ENCODE measurements at regions not wholly inside any gene's neighbourhood (a gene's known extent, or its start where the extent isn't known, plus 50 kb on each side); places are given as distances from the start of the nearest gene placed in this dataset.
"Not testable (repeated sequence)": the region's sequence is repeated elsewhere in the genome, so short reads cannot be mapped to it uniquely, and the experiment has no call there.

DNA sequence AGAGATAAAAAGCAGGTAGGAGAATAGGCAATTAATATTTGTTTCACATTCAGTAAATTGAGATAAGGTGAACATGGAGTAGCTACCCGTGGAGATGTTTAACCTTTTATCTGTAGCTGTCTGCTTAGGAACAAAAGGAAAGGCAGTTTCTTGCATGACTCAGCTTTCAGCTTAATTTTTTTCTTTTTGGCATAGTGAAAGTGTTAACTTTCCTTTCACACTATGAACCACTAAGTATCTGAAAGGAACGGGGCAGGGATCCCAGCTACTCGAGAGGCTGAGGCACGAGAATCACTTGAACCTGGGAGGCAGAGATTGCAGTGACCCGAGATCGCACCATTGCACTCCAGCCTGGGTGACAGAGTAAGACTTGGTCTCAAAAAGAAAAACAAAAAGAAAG, 176.0 kb downstream of the LACC1 start:
- DNase-seq (ENCODE audit: low spot score), result not testable (repeated sequence)

- no peak for DNase-seq (ENCODE audit: low spot score)
Measured at GRCh38 chr13:44058067-44058466, 178.4 kb downstream of the LACC1 start.

- DNase-seq (ENCODE audit: low spot score), result no peak
Measured at GRCh38 chr13:44058624-44059215, 179.0 kb downstream of the LACC1 start.

- DNase-seq (ENCODE audit: low spot score), result no peak
Measured at GRCh38 chr13:44061876-44062275, 182.2 kb downstream of the LACC1 start.

DNA sequence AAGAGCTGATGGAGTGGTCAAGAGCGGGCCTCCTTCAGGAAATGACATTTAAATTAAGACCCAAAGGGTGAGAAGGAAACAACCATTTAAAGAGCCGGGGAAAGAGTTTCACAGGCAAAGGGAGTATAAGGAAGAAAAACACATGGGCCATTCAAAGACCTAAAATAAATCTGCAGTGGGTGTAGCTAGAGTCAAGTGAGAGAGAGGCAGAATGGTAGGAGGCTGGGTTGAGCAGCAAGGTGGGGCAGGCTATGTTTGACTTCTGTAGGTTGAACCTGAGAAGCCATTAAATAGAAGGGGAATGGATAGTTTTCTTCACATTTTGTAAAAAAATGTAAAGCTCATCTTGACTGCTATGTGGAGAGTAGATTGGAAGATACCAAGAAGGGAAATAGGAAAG, 183.8 kb downstream of the LACC1 start:
- no peak for DNase-seq (ENCODE audit: low spot score)

- no peak for DNase-seq (ENCODE audit: low spot score)
Measured at GRCh38 chr13:44063881-44064280, 184.2 kb downstream of the LACC1 start.

- no peak for DNase-seq (ENCODE audit: low spot score)
Measured at GRCh38 chr13:44064357-44064756, 184.7 kb downstream of the LACC1 start.

GRCh38 chr13:44068169-44068568, 188.5 kb downstream of the LACC1 start:
- DNase-seq (ENCODE audit: low spot score), result peak; percentile 14

DNA sequence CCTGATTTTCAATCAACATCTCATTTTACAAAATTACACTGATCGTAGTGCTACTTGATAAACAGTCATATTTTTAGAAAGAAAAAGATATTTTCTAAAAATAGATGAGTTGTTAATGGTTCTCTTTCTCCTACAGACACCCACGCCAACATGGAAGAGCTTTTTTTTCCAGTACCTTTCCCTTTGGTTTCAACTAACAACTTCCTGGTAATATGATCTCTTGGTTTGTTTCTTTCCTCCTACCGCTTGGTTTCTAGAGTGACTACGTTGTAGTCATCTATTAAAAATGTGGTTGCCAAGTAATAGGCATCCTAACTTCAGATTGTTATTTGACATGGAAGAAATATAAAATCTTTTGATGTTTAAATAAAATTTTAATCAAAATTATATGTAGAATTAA, 189.0 kb downstream of the LACC1 start:
- DNase-seq (ENCODE audit: low spot score), result peak; percentile 37

DNA sequence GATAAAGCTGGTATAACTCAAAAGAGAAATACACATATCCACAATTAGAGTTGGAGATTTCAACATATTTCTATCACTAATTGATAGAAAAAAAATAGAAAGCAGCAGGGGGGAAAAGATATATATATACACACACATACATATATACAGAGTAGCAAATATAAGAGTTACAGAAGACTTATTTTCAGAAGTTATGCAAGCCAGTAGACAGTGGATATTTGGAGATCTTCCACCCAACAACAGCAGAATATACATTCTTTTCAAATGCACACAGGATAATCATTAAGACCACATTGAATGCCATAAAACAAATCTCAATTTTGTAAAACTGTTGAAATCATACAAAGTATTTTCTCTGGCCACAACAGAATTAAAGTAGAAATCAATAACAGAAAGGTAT, 192.8 kb downstream of the LACC1 start:
- DNase-seq (ENCODE audit: low spot score), result no peak

- no peak for DNase-seq (ENCODE audit: low spot score)
Measured at GRCh38 chr13:44074611-44075010, 194.9 kb downstream of the LACC1 start.

DNA sequence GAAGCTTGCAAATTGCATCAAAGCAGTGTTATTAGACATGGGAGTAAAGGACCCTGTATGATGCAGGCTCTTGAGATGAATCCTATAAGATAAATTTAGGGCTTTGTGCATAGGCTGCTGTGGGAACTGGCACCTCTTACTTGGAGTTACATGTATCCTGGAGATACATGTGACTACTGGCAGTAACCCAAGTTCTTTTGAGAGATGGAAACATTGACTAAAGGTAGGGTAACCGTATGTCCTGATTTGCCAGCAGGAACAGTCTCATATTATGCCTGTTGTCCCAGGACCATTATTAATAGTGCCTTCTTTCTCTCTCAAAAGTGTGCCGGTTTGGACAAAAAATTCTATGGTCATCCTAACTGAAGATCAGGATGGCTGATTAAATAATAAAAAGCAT, 195.4 kb downstream of the LACC1 start:
- DNase-seq (ENCODE audit: low spot score), result no peak

DNA sequence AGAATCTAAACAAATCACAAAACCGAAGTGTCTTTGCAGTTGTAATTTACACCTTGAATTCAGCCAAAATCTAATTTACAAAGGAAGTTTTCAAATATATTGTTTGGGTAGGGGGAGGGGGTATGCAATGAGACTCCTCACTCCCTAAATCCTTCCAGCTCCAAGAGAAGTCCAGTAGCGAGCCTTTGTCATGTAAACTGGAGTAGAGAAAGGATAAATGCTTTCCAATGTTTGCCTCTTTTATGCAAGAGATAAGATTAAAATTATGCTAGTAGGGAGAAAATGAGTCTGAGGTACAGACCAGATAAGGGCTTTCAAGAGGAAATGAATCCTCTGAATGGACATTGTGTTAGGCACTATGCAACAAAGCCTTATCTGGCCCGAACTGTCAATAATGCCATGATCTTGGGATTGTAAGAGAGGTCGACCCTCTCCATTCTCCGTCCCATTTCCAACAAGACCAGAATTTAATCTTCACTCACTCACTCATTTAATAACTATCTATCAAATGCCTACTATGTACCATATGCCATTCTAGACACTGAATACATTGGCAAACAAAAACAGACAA, 199.2 kb downstream of the LACC1 start:
- no peak for DNase-seq (ENCODE audit: low spot score)

- DNase-seq (ENCODE audit: low spot score), result no peak
Measured at GRCh38 chr13:44079413-44080205, 199.9 kb downstream of the LACC1 start.

- DNase-seq (ENCODE audit: low spot score), result no peak
Measured at GRCh38 chr13:44084146-44084545, 204.4 kb downstream of the LACC1 start.

DNA sequence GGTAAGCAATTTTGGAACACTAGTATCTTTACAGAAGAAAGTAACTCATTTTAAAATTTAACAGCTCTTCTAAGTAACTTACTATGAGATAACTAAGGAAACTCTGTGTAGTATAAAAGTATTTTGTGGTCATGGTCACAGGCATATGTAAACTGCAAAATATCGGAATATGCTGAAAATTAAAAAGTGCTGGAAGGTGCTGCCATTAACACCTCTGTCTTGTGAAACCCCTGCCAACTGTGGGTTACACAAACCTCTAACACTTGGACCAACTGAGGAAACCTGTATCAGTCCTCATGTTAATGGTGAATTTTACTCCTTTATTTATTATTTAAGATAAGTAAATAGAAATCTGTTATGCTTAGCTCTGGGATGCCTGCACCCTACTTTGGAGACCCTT, 206.7 kb downstream of the LACC1 start:
- DNase-seq (ENCODE audit: low spot score), result no peak

DNA sequence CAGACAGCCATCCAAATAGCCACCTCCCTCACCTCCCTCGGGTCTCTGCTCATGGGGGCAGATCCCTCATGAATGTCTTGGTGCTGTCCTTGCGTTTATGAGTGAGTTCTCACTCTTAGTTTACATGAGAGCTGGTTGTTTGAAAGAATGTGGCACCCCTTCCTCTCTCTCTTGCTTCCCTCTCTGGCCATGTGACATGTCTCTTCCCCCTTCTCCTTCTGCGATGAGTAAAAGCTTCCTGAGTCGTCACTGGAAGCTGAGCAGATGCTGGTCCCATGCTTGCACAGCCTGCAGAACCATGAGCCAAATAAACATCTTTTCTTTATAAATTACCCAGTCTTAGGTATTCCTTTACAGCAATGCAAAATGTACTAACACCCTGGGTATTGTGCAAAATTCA, 208.7 kb downstream of the LACC1 start:
- no peak for DNase-seq (ENCODE audit: low spot score)

GRCh38 chr13:44088991-44089413, 209.3 kb downstream of the LACC1 start:
- DNase-seq (ENCODE audit: low spot score), result no peak

- DNase-seq (ENCODE audit: low spot score), result no peak
Measured at GRCh38 chr13:44089452-44089851, 209.7 kb downstream of the LACC1 start.

GRCh38 chr13:44092078-44092970, 212.6 kb downstream of the LACC1 start:
- no peak for DNase-seq (ENCODE audit: low spot score)

GRCh38 chr13:44093607-44094564, 214.2 kb downstream of the LACC1 start:
- no peak for DNase-seq (ENCODE audit: low spot score)
